ENCODE measurements at regions not wholly inside any gene's neighbourhood (a gene's known extent, or its start where the extent isn't known, plus 50 kb on each side); places are given as distances from the start of the nearest gene placed in this dataset.

- H3K4me3 Mint-ChIP-seq (ENCODE audit: unreplicated experiment), result no peak overlapping the region
- DNase-seq, result no peak
- no peaks in the 10 kb centered on the region for H3K27me3 ChIP-seq (replicated peaks; ENCODE audit: control insufficient read depth, insufficient read depth, low read length)
- H3K9me3 ChIP-seq, result no peaks in the 10 kb centered on the region
- ChIA-PET POLR2A (no interaction called here), CTCF (no interaction called here)
- BruUV-seq (replicated peaks), result no TSS peak
- H3K36me3 Mint-ChIP-seq (ENCODE audit: insufficient read depth, unreplicated experiment), result no peaks in the 10 kb centered on the region
- no peak overlapping the region for H3K27ac Mint-ChIP-seq (ENCODE audit: unreplicated experiment)
- H3K4me1 ChIP-seq, result no peaks in the 10 kb centered on the region
- H3K27me3 Mint-ChIP-seq (ENCODE audit: insufficient read depth, unreplicated experiment), result peaks cover 10% of the 10 kb centered on the region
- no peaks in the 10 kb centered on the region for H3K4me1 Mint-ChIP-seq (ENCODE audit: low read depth, unreplicated experiment)
- no peak overlapping the region for H3K4me3 ChIP-seq (ENCODE audit: low read depth, low read length)
- intact Hi-C loops (cut with micrococcal nuclease; ENCODE audit: unreplicated experiment), result no loop called here
- H3K36me3 ChIP-seq (ENCODE audit: control insufficient read depth, insufficient read depth, low read length), result no peaks in the 10 kb centered on the region
- H3K9me3 Mint-ChIP-seq (ENCODE audit: unreplicated experiment), result peaks cover 3% of the 10 kb centered on the region
- no peak for TF ChIP-seq CTCF (IDR thresholded peaks at IDR 0.05; ENCODE audit: insufficient read depth in 1 of 2, low read depth in 1 of 2, low read length in 1 of 2, severe bottlenecking in 1 of 2, unreplicated experiment in 1 of 2)
These were observed 63.2 kb upstream of the DUSP10 start for GRCh38 chr1:221805121-221805520.

- Mint-ChIP-seq H3K36me3 (ENCODE audit: insufficient read depth, unreplicated experiment) (no peaks in the 10 kb centered on the region), H3K9me3 (ENCODE audit: unreplicated experiment) (peaks cover 11% of the 10 kb centered on the region), H3K4me3 (ENCODE audit: unreplicated experiment) (no peak overlapping the region), H3K4me1 (ENCODE audit: low read depth, unreplicated experiment) (no peaks in the 10 kb centered on the region), H3K27me3 (ENCODE audit: insufficient read depth, unreplicated experiment) (peaks cover 10% of the 10 kb centered on the region), H3K27ac (ENCODE audit: unreplicated experiment) (no peak overlapping the region)
- DNase-seq, result no peak
- Histone ChIP-seq H3K4me3 (ENCODE audit: low read depth, low read length) (no peak overlapping the region), H3K36me3 (ENCODE audit: control insufficient read depth, insufficient read depth, low read length) (no peaks in the 10 kb centered on the region), H3K27me3 (replicated peaks; ENCODE audit: control insufficient read depth, insufficient read depth, low read length) (no peaks in the 10 kb centered on the region), H3K4me1 (no peaks in the 10 kb centered on the region), H3K9me3 (0 out of 2 replicates have a peak, but pooled peaks cover 3% of the 10 kb centered on the region)
- intact Hi-C loops (cut with micrococcal nuclease; ENCODE audit: unreplicated experiment), result no loop called here
- POLR2A ChIA-PET, result no interaction called here
- no TSS peak for BruUV-seq (replicated peaks)
- CTCF ChIA-PET, result no interaction called here
- TF ChIP-seq CTCF (IDR thresholded peaks at IDR 0.05; ENCODE audit: insufficient read depth in 1 of 2, low read depth in 1 of 2, low read length in 1 of 2, severe bottlenecking in 1 of 2, unreplicated experiment in 1 of 2), result no peak
These were observed 62.4 kb upstream of the DUSP10 start for GRCh38 chr1:221804303-221804702.

GRCh38 chr1:221801773-221802516, 60.1 kb upstream of the DUSP10 start:
- no peak for TF ChIP-seq CTCF (IDR thresholded peaks at IDR 0.05; ENCODE audit: insufficient read depth in 1 of 2, low read depth in 1 of 2, low read length in 1 of 2, severe bottlenecking in 1 of 2, unreplicated experiment in 1 of 2)
- CTCF ChIA-PET, result interaction anchor here (0.6 to 0.7 kb wide), 2 partner anchors 73 to 1008 kb away, joined by 3 read pairs; no protein-coding TSS in a partner anchor
- peaks cover 15% of the 10 kb centered on the region for H3K9me3 Mint-ChIP-seq (ENCODE audit: unreplicated experiment)
- no peaks in the 10 kb centered on the region for H3K36me3 Mint-ChIP-seq (ENCODE audit: insufficient read depth, unreplicated experiment)
- H3K27me3 ChIP-seq (replicated peaks; ENCODE audit: control insufficient read depth, insufficient read depth, low read length), result no peaks in the 10 kb centered on the region
- no peak overlapping the region for H3K27ac Mint-ChIP-seq (ENCODE audit: unreplicated experiment)
- H3K9me3 ChIP-seq, result 0 out of 2 replicates have a peak, but pooled peaks cover 3% of the 10 kb centered on the region
- H3K4me1 Mint-ChIP-seq (ENCODE audit: low read depth, unreplicated experiment), result no peaks in the 10 kb centered on the region
- peaks cover 6% of the 10 kb centered on the region for H3K27me3 Mint-ChIP-seq (ENCODE audit: insufficient read depth, unreplicated experiment)
- H3K4me3 Mint-ChIP-seq (ENCODE audit: unreplicated experiment), result no peak overlapping the region
- H3K4me1 ChIP-seq, result no peaks in the 10 kb centered on the region
- intact Hi-C loops (cut with micrococcal nuclease; ENCODE audit: unreplicated experiment), result no loop called here
- no peak overlapping the region for H3K4me3 ChIP-seq (ENCODE audit: low read depth, low read length)
- POLR2A ChIA-PET, result no interaction called here
- no peaks in the 10 kb centered on the region for H3K36me3 ChIP-seq (ENCODE audit: control insufficient read depth, insufficient read depth, low read length)
- no peak for DNase-seq
- no TSS peak for BruUV-seq (replicated peaks)

Measured in Caco-2 (cell line).